Peyer's patch (tissue), 4 donors: ENCODE measurements at regions not wholly inside any gene's neighbourhood (a gene's known extent, or its start where the extent isn't known, plus 50 kb on each side); places are given as distances from the start of the nearest gene placed in this dataset.

Source experiments
- CTCF ChIP-seq, 6 experiments: fragments of 450-650 bp in 4 of 6; fragments of 200-600 bp in 2 of 6; sonication (generic) in 1 of 6; IDR thresholded peaks; one replicate each; pipeline ENCODE4 v1.5.1; 2017 to 2019; ENCODE audit warnings: antibody characterized with exemption in 6 of 6, mild to moderate bottlenecking in 3 of 6, moderate library complexity in 1 of 6
- POLR2A ChIP-seq, 2 donors: fragments of 450-650 bp; IDR thresholded peaks; one replicate each; pipeline ENCODE4 v1.5.1; 2017; ENCODE audit warnings: antibody characterized with exemption in 2 of 2, mild to moderate bottlenecking in 2 of 2, moderate library complexity in 2 of 2

DNA sequence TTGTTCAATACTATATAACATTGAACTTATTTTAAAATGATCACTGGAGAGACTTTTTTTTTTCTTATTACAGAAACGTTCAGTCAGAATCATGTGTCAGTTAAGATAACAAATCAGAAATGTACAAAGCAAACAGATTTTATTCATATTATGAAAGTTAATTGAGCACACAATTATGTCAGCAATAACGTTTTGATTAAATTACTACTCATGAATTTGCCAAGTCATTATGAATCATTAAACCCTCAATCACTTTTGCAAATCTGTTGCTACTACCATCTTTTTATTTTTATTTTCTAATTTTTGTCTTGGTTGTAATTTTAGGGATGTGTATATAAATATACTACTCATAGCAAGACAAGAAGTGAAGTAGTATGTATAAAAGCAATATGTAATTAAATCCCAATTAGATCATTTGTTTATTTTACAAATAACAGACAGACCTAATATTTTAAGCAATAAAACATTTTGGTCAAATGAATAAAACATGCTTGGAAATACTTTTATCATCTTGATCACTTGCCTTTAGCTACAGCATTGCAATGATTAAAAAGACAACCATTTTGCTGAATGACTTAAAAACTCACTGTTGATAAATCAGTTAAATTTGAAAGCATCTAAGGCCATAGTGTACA lies 893.4 kb upstream of the MIR17HG start:
- TF ChIP-seq CTCF (IDR thresholded peaks at IDR 0.05) = no peak
- TF ChIP-seq POLR2A (IDR thresholded peaks at IDR 0.05) = no peak
